ENCODE measurements at regions not wholly inside any gene's neighbourhood (a gene's known extent, or its start where the extent isn't known, plus 50 kb on each side); places are given as distances from the start of the nearest gene placed in this dataset.

- no peak for DNase-seq (ENCODE audit: low read depth in 2 of 3, low spot score in 2 of 3)
Measured at GRCh38 chr2:206845877-206846276, 80.5 kb downstream of the FASTKD2 start.

- no peak for DNase-seq (ENCODE audit: low read depth in 2 of 3, low spot score in 2 of 3)
Measured at GRCh38 chr2:206846331-206846730, 80.9 kb downstream of the FASTKD2 start.

- no peak for DNase-seq (ENCODE audit: low read depth in 2 of 3, low spot score in 2 of 3)
Measured at GRCh38 chr2:206846981-206847834, 81.8 kb downstream of the FASTKD2 start.

GRCh38 chr2:206850369-206850768 lies 85.0 kb downstream of the FASTKD2 start:
- no peak for DNase-seq (ENCODE audit: low read depth in 2 of 3, low spot score in 2 of 3)

GRCh38 chr2:206851521-206851920 lies 86.1 kb downstream of the FASTKD2 start:
- no peak for DNase-seq (ENCODE audit: low read depth in 2 of 3, low spot score in 2 of 3)

- DNase-seq (ENCODE audit: low read depth in 2 of 3, low spot score in 2 of 3) = no peak
Measured at GRCh38 chr2:206853915-206854314, 85.4 kb upstream of the CPO start.

- DNase-seq (ENCODE audit: low read depth in 2 of 3, low spot score in 2 of 3) = no peak
Measured at GRCh38 chr2:206855585-206856433, 83.5 kb upstream of the CPO start.

- DNase-seq (ENCODE audit: low read depth in 2 of 3, low spot score in 2 of 3) = no peak
Measured at GRCh38 chr2:206856513-206856912, 82.8 kb upstream of the CPO start.

- no peak for DNase-seq (ENCODE audit: low read depth in 2 of 3, low spot score in 2 of 3)
Measured at GRCh38 chr2:206858687-206859329, 80.5 kb upstream of the CPO start.

GRCh38 chr2:206859330-206859739 lies 80.0 kb upstream of the CPO start:
- DNase-seq (ENCODE audit: low read depth in 2 of 3, low spot score in 2 of 3) = peak in 2 of 3 donors; percentile 24 to 74

GRCh38 chr2:206863196-206863595 lies 76.1 kb upstream of the CPO start:
- DNase-seq (ENCODE audit: low read depth in 2 of 3, low spot score in 2 of 3) = no peak

- DNase-seq (ENCODE audit: low read depth in 2 of 3, low spot score in 2 of 3) = no peak
Measured at GRCh38 chr2:206863716-206864115, 75.6 kb upstream of the CPO start.

- peak in 1 of 3 donors; percentile 3 for DNase-seq (ENCODE audit: low read depth in 2 of 3, low spot score in 2 of 3)
Measured at GRCh38 chr2:206867006-206867405, 72.3 kb upstream of the CPO start.

GRCh38 chr2:206869824-206870495 lies 69.4 kb upstream of the CPO start:
- DNase-seq (ENCODE audit: low read depth in 2 of 3, low spot score in 2 of 3) = no peak

- DNase-seq (ENCODE audit: low read depth in 2 of 3, low spot score in 2 of 3) = peak in 2 of 3 donors; percentile 15 to 57
Measured at GRCh38 chr2:206873423-206873822, 65.9 kb upstream of the CPO start.

- DNase-seq (ENCODE audit: low read depth in 2 of 3, low spot score in 2 of 3) = no peak
Measured at GRCh38 chr2:206875701-206876100, 63.6 kb upstream of the CPO start.

- DNase-seq (ENCODE audit: low read depth in 2 of 3, low spot score in 2 of 3) = no peak
Measured at GRCh38 chr2:206876216-206876860, 63.0 kb upstream of the CPO start.

- DNase-seq (ENCODE audit: low read depth in 2 of 3, low spot score in 2 of 3) = no peak
Measured at GRCh38 chr2:206881708-206882410, 57.5 kb upstream of the CPO start.

- no peak for DNase-seq (ENCODE audit: low read depth in 2 of 3, low spot score in 2 of 3)
Measured at GRCh38 chr2:206886696-206887095, 52.6 kb upstream of the CPO start.

- DNase-seq (ENCODE audit: low read depth in 2 of 3, low spot score in 2 of 3) = no peak
Measured at GRCh38 chr2:206887745-206888144, 51.6 kb upstream of the CPO start.
